Neural cell (in vitro differentiated cells): ENCODE measurements at regions not wholly inside any gene's neighbourhood (a gene's known extent, or its start where the extent isn't known, plus 50 kb on each side); places are given as distances from the start of the nearest gene placed in this dataset.

ENCODE experiments used
- H2AFZ ChIP-seq: fragments of 200-600, 300-800 bp; sonication (generic), shearing (Covaris generic); 2 replicates; pipeline ENCODE4 v1.6.0; 2014; ENCODE audit warnings: low read depth, mild to moderate bottlenecking, antibody characterized with exemption, low read length, moderate library complexity
- H3F3A ChIP-seq: fragments of 200-600 bp; shearing (Covaris generic); 2 replicates; pipeline ENCODE4 v1.6.1; 2016; ENCODE audit warnings: mild to moderate bottlenecking, moderate library complexity, mixed read lengths, antibody characterized with exemption, low read length; ENCODE audit not compliant: insufficient read depth, poor library complexity, severe bottlenecking
- H3K27ac ChIP-seq: fragments of 200-600, 300-800 bp; sonication (generic), shearing (Covaris generic); 2 replicates; pipeline ENCODE4 v1.5.1; 2014; ENCODE audit warnings: mild to moderate bottlenecking, low read length, moderate library complexity
- H3K27me3 ChIP-seq: fragments of 300-800, 200-600 bp; sonication (generic), shearing (Covaris generic); 2 replicates; pipeline ENCODE4 v1.6.0; 2014; ENCODE audit warnings: mild to moderate bottlenecking, low read depth, low read length, moderate library complexity; ENCODE audit not compliant: insufficient read depth
- H3K36me3 ChIP-seq: fragments of 300-800, 200-600 bp; sonication (generic), shearing (Covaris generic); 2 replicates; pipeline ENCODE4 v1.5.1; 2014; ENCODE audit warnings: mild to moderate bottlenecking, antibody characterized with exemption, low read length, moderate library complexity; ENCODE audit not compliant: insufficient read depth
- H3K4me2 ChIP-seq: fragments of 300-800, 200-600 bp; sonication (generic), shearing (Covaris generic); 2 replicates; pipeline ENCODE4 v1.6.0; 2014; ENCODE audit warnings: mild to moderate bottlenecking, low read length
- H3K4me3 ChIP-seq: fragments of 300-800, 200-600 bp; sonication (generic), shearing (Covaris generic); 2 replicates; pipeline ENCODE4 v1.5.1; 2014; ENCODE audit warnings: mild to moderate bottlenecking, low read length, moderate library complexity
- H3K79me2 ChIP-seq: fragments of 200-600 bp; shearing (Covaris generic); replicated peaks from 2 replicates; pipeline ENCODE4 v1.6.0; 2014; ENCODE audit warnings: mild to moderate bottlenecking, low read length, moderate library complexity; ENCODE audit not compliant: insufficient read depth
- H3K9ac ChIP-seq: fragments of 300-800, 200-600 bp; sonication (generic), shearing (Covaris generic); 2 replicates; pipeline ENCODE4 v1.6.1; 2016; ENCODE audit warnings: mild to moderate bottlenecking, low read length, mixed read lengths
- H3K9me2 ChIP-seq: fragments of 200-600 bp; shearing (Covaris generic); 2 replicates; pipeline ENCODE4 v1.6.1; 2016; ENCODE audit warnings: mild to moderate bottlenecking, low read length, mixed read lengths; ENCODE audit not compliant: insufficient read depth
- H3K9me3 ChIP-seq: fragments of 200-600, 300-800 bp; sonication (generic), shearing (Covaris generic); 2 replicates; pipeline ENCODE4 v1.6.1; 2016; ENCODE audit warnings: mild to moderate bottlenecking, mixed run types, low read length, moderate library complexity, mixed read lengths
- H4K20me1 ChIP-seq: fragments of 200-600 bp; shearing (Covaris generic); 2 replicates; pipeline ENCODE4 v1.6.1; 2016; ENCODE audit warnings: mild to moderate bottlenecking, mixed run types; ENCODE audit not compliant: insufficient read depth
- CTCF ChIP-seq: fragments of 450-650 bp; IDR thresholded peaks from 2 replicates; pipeline ENCODE4 v1.5.1; 2014; ENCODE audit warnings: antibody characterized with exemption, mild to moderate bottlenecking, moderate library complexity; ENCODE audit not compliant: poor library complexity, severe bottlenecking
- EP300 ChIP-seq: fragments of 450-650 bp; conservative IDR thresholded peaks from 2 replicates; pipeline ENCODE4 v1.6.1; 2014; ENCODE audit warnings: antibody characterized with exemption, mild to moderate bottlenecking, moderate library complexity; ENCODE audit not compliant: poor library complexity, severe bottlenecking
- EZH2 ChIP-seq: fragments of 200-600, 300-800 bp; shearing (Covaris generic), sonication (generic); IDR thresholded peaks from 2 replicates; pipeline ENCODE4 v1.6.1; 2014; ENCODE audit warnings: antibody characterized with exemption, low read length, borderline replicate concordance, mild to moderate bottlenecking; ENCODE audit not compliant: insufficient read depth, poor library complexity, severe bottlenecking
- MXI1 ChIP-seq: fragments of 450-650 bp; conservative IDR thresholded peaks from 2 replicates; pipeline ENCODE4 v1.6.1; 2014; ENCODE audit warnings: antibody characterized with exemption, mild to moderate bottlenecking; ENCODE audit not compliant: poor library complexity, severe bottlenecking
- POLR2AphosphoS5 ChIP-seq: IDR thresholded peaks from 2 replicates; pipeline ENCODE4 v1.6.1; 2012
- RAD21 ChIP-seq: fragments of 450-650 bp; conservative IDR thresholded peaks from 2 replicates; pipeline ENCODE4 v1.6.1; 2014; ENCODE audit warnings: antibody characterized with exemption, mild to moderate bottlenecking, moderate library complexity
- REST ChIP-seq: IDR thresholded peaks from 2 replicates; pipeline ENCODE4 v1.6.1; 2012; ENCODE audit warnings: borderline replicate concordance
- SMC3 ChIP-seq: fragments of 450-650 bp; conservative IDR thresholded peaks from 2 replicates; pipeline ENCODE4 v1.6.1; 2014; ENCODE audit warnings: antibody characterized with exemption, mild to moderate bottlenecking, moderate library complexity; ENCODE audit not compliant: poor library complexity
- TAF1 ChIP-seq: IDR thresholded peaks from 2 replicates; pipeline ENCODE4 v1.6.1; 2012; ENCODE audit warnings: low read depth

GRCh38 chr14:42001431-42001830 is 394.8 kb downstream of the LRFN5 start:
- Histone ChIP-seq H3K27me3 (no peaks in the 10 kb centered on the region), H3K9ac (no peak overlapping the region), H3K9me3 (no peaks in the 10 kb centered on the region), H3K79me2 (no peaks in the 10 kb centered on the region), H3K4me3 (no peak overlapping the region), H3F3A (no peaks in the 10 kb centered on the region), H4K20me1 (no peaks in the 10 kb centered on the region), H3K4me2 (no peak overlapping the region), H3K27ac (no peak overlapping the region), H3K36me3 (no peaks in the 10 kb centered on the region), H2AFZ (no peak overlapping the region), H3K9me2 (no peaks in the 10 kb centered on the region)
- TF ChIP-seq EP300 (no peak), REST (no peak), POLR2AphosphoS5 (no peak), SMC3 (no peak), TAF1 (no peak), MXI1 (no peak), EZH2 (no peak), RAD21 (no peak), CTCF (no peak)

GRCh38 chr14:42000450-42000849 is 393.8 kb downstream of the LRFN5 start:
- Histone ChIP-seq H3K4me2 (no peak overlapping the region), H3K9me2 (no peaks in the 10 kb centered on the region), H3K27ac (no peak overlapping the region), H3K79me2 (no peaks in the 10 kb centered on the region), H3K27me3 (no peaks in the 10 kb centered on the region), H2AFZ (no peak overlapping the region), H3K4me3 (no peak overlapping the region), H3K9ac (no peak overlapping the region), H3K9me3 (no peaks in the 10 kb centered on the region), H3K36me3 (no peaks in the 10 kb centered on the region), H4K20me1 (no peaks in the 10 kb centered on the region), H3F3A (no peaks in the 10 kb centered on the region)
- no peak for TF ChIP-seq MXI1
- no peak for TF ChIP-seq SMC3
- no peak for TF ChIP-seq EZH2
- no peak for TF ChIP-seq TAF1
- no peak for TF ChIP-seq EP300
- TF ChIP-seq REST, result no peak
- no peak for TF ChIP-seq CTCF
- TF ChIP-seq POLR2AphosphoS5, result no peak
- no peak for TF ChIP-seq RAD21
